GM18907 (cell line): ENCODE measurements at regions not wholly inside any gene's neighbourhood (a gene's known extent, or its start where the extent isn't known, plus 50 kb on each side); places are given as distances from the start of the nearest gene placed in this dataset.
"Not testable (repeated sequence)": the region's sequence is repeated elsewhere in the genome, so short reads cannot be mapped to it uniquely, and the experiment has no call there.

Experiments used
- ATAC-seq: cut with Tn5 transposase; IDR thresholded peaks from one replicate; pipeline ENCODE4 v1.9.1; 2021; ENCODE audit warnings: mild to moderate bottlenecking, moderate library complexity; ENCODE audit not compliant: unreplicated experiment

- ATAC-seq = no peak
Observed at GRCh38 chr16:13453325-13453724, 466.6 kb upstream of the ERCC4 start.

- no peak for ATAC-seq
Observed at GRCh38 chr16:13453938-13454553, 465.9 kb upstream of the ERCC4 start.

- ATAC-seq = no peak
Observed at GRCh38 chr16:13463619-13464018, 456.3 kb upstream of the ERCC4 start.

- ATAC-seq = no peak
Observed at GRCh38 chr16:13471036-13471435, 448.9 kb upstream of the ERCC4 start.

- no peak for ATAC-seq
Observed at GRCh38 chr16:13478991-13479390, 441.0 kb upstream of the ERCC4 start.

- ATAC-seq = no peak
Observed at GRCh38 chr16:13479549-13479948, 440.4 kb upstream of the ERCC4 start.

- ATAC-seq = no peak
Observed at GRCh38 chr16:13480801-13481200, 439.2 kb upstream of the ERCC4 start.

GRCh38 chr16:13483121-13483520, 436.8 kb upstream of the ERCC4 start:
- no peak for ATAC-seq

- ATAC-seq = not testable (repeated sequence)
Observed at GRCh38 chr16:13489416-13489815, 430.5 kb upstream of the ERCC4 start.

- ATAC-seq = no peak
Observed at GRCh38 chr16:13492046-13492445, 427.9 kb upstream of the ERCC4 start.

- ATAC-seq = no peak
Observed at GRCh38 chr16:13503960-13504635, 415.9 kb upstream of the ERCC4 start.

GRCh38 chr16:13507530-13507929, 412.4 kb upstream of the ERCC4 start:
- no peak for ATAC-seq

- ATAC-seq = no peak
Observed at GRCh38 chr16:13510425-13511151, 409.4 kb upstream of the ERCC4 start.

- no peak for ATAC-seq
Observed at GRCh38 chr16:13517841-13518240, 402.1 kb upstream of the ERCC4 start.

GRCh38 chr16:13519871-13520270, 400.1 kb upstream of the ERCC4 start:
- no peak for ATAC-seq

- no peak for ATAC-seq
Observed at GRCh38 chr16:13521356-13521755, 398.6 kb upstream of the ERCC4 start.

- ATAC-seq = no peak
Observed at GRCh38 chr16:13527332-13527731, 392.6 kb upstream of the ERCC4 start.

GRCh38 chr16:13528691-13529090, 391.3 kb upstream of the ERCC4 start:
- no peak for ATAC-seq

GRCh38 chr16:13529193-13529982, 390.6 kb upstream of the ERCC4 start:
- no peak for ATAC-seq

GRCh38 chr16:13540771-13541170, 379.2 kb upstream of the ERCC4 start:
- no peak for ATAC-seq

GRCh38 chr16:13542284-13542683, 377.7 kb upstream of the ERCC4 start:
- no peak for ATAC-seq
